ENCODE measurements at regions not wholly inside any gene's neighbourhood (a gene's known extent, or its start where the extent isn't known, plus 50 kb on each side); places are given as distances from the start of the nearest gene placed in this dataset.

GRCh38 chr16:86180244-86180643, 281.3 kb downstream of the IRF8 start:
- no peak for DNase-seq (ENCODE audit: extremely low spot score)
- no peak for TF ChIP-seq CTCF (IDR thresholded peaks at IDR 0.05; ENCODE audit: control extremely low read depth, extremely low read depth, low read depth, missing control alignments)
- ChIA-PET POLR2A (no interaction called here), CTCF (no interaction called here)

- DNase-seq (ENCODE audit: extremely low spot score), result no peak
- no peak for TF ChIP-seq CTCF (IDR thresholded peaks at IDR 0.05; ENCODE audit: control extremely low read depth, extremely low read depth, low read depth, missing control alignments)
- CTCF ChIA-PET, result no interaction called here
- POLR2A ChIA-PET, result no interaction called here
Observed at GRCh38 chr16:86180780-86181179, 281.8 kb downstream of the IRF8 start.

- no peak for TF ChIP-seq CTCF (IDR thresholded peaks at IDR 0.05; ENCODE audit: control extremely low read depth, extremely low read depth, low read depth, missing control alignments)
- CTCF ChIA-PET, result no interaction called here
Observed at GRCh38 chr16:86181526-86181925, 282.6 kb downstream of the IRF8 start.

GRCh38 chr16:86184185-86184584, 285.2 kb downstream of the IRF8 start:
- TF ChIP-seq CTCF (IDR thresholded peaks at IDR 0.05; ENCODE audit: control extremely low read depth, extremely low read depth, low read depth, missing control alignments), result no peak
- CTCF ChIA-PET, result no interaction called here
- POLR2A ChIA-PET, result no interaction called here

More at GRCh38 chr16:86181526-86181925, 282.6 kb downstream of the IRF8 start:
- no peak for DNase-seq (ENCODE audit: extremely low spot score)
- POLR2A ChIA-PET, result no interaction called here

GRCh38 chr16:86185089-86185488, 286.1 kb downstream of the IRF8 start:
- DNase-seq (ENCODE audit: extremely low spot score), result no peak
- ChIA-PET CTCF (no interaction called here), POLR2A (no interaction called here)
- no peak for TF ChIP-seq CTCF (IDR thresholded peaks at IDR 0.05; ENCODE audit: control extremely low read depth, extremely low read depth, low read depth, missing control alignments)

More at GRCh38 chr16:86184185-86184584, 285.2 kb downstream of the IRF8 start:
- no peak for DNase-seq (ENCODE audit: extremely low spot score)

GRCh38 chr16:86186313-86186712, 287.4 kb downstream of the IRF8 start:
- POLR2A ChIA-PET, result no interaction called here

More at GRCh38 chr16:86186313-86186712, 287.4 kb downstream of the IRF8 start:
- TF ChIP-seq CTCF (IDR thresholded peaks at IDR 0.05; ENCODE audit: control extremely low read depth, extremely low read depth, low read depth, missing control alignments), result no peak
- no peak for DNase-seq (ENCODE audit: extremely low spot score)
- CTCF ChIA-PET, result no interaction called here
